ENCODE measurements at regions not wholly inside any gene's neighbourhood (a gene's known extent, or its start where the extent isn't known, plus 50 kb on each side); places are given as distances from the start of the nearest gene placed in this dataset.
"Not testable (repeated sequence)": the region's sequence is repeated elsewhere in the genome, so short reads cannot be mapped to it uniquely, and the experiment has no call there.

- TF ChIP-seq CTCF (IDR thresholded peaks at IDR 0.05), result no peak
- TF ChIP-seq POLR2A (IDR thresholded peaks at IDR 0.05), result no peak
- intact Hi-C loops (cut with DNase I; ENCODE audit: low total_unique reads), result no loop called here
- H3K4me3 ChIP-seq (ENCODE audit: low read depth, poor library complexity, severe bottlenecking), result no peak overlapping the region
- DNase-seq (ENCODE audit: low spot score in 2 of 2), result no peak
Measured at GRCh38 chr5:60060389-60060788, 166.9 kb upstream of the PDE4D start.

GRCh38 chr5:60056191-60056590 lies 162.7 kb upstream of the PDE4D start:
- WGBS, 2 donors, result 57 to 59% methylated on average over 4 of the region's 4 CpGs
- DNase-seq (ENCODE audit: low spot score in 2 of 2), result no peak

GRCh38 chr5:60055168-60055567 lies 161.6 kb upstream of the PDE4D start:
- H3K4me3 ChIP-seq (ENCODE audit: low read depth, poor library complexity, severe bottlenecking), result no peak overlapping the region
- intact Hi-C loops (cut with DNase I; ENCODE audit: low total_unique reads), result no loop called here
- no peak for DNase-seq (ENCODE audit: low spot score in 2 of 2)
- no peak for TF ChIP-seq POLR2A (IDR thresholded peaks at IDR 0.05)
- no peak for TF ChIP-seq CTCF (IDR thresholded peaks at IDR 0.05)

More at GRCh38 chr5:60056191-60056590, 162.7 kb upstream of the PDE4D start:
- intact Hi-C loops (cut with DNase I; ENCODE audit: low total_unique reads), result no loop called here
- TF ChIP-seq POLR2A (IDR thresholded peaks at IDR 0.05), result no peak
- H3K4me3 ChIP-seq (ENCODE audit: low read depth, poor library complexity, severe bottlenecking), result no peak overlapping the region

GRCh38 chr5:60041996-60042664 lies 148.6 kb upstream of the PDE4D start:
- H3K4me3 ChIP-seq (ENCODE audit: low read depth, poor library complexity, severe bottlenecking); intact Hi-C loops (cut with DNase I; ENCODE audit: low total_unique reads); DNase-seq (ENCODE audit: low spot score in 2 of 2): not testable (repeated sequence)
- WGBS, 2 donors, result 80 to 87% methylated on average over 6 of the region's 6 CpGs

- H3K4me3 ChIP-seq (ENCODE audit: low read depth, poor library complexity, severe bottlenecking); intact Hi-C loops (cut with DNase I; ENCODE audit: low total_unique reads); DNase-seq (ENCODE audit: low spot score in 2 of 2): not testable (repeated sequence)
- WGBS, 2 donors, result 81 to 87% methylated on average over 8 of the region's 8 CpGs
Measured at GRCh38 chr5:60041508-60041907, 148.0 kb upstream of the PDE4D start.

GRCh38 chr5:60036192-60036938 lies 142.8 kb upstream of the PDE4D start:
- intact Hi-C loops (cut with DNase I; ENCODE audit: low total_unique reads), result no loop called here
- no peak overlapping the region for H3K4me3 ChIP-seq (ENCODE audit: low read depth, poor library complexity, severe bottlenecking)
- WGBS, 2 donors, result 82 to 84% methylated on average over 6 of the region's 6 CpGs
- TF ChIP-seq POLR2A (IDR thresholded peaks at IDR 0.05) (no peak), CTCF (IDR thresholded peaks at IDR 0.05) (no peak)
- no peak for DNase-seq (ENCODE audit: low spot score in 2 of 2)

GRCh38 chr5:60026161-60026560 lies 132.6 kb upstream of the PDE4D start:
- DNase-seq (ENCODE audit: low spot score in 2 of 2), result no peak
- TF ChIP-seq CTCF (IDR thresholded peaks at IDR 0.05) (no peak), POLR2A (IDR thresholded peaks at IDR 0.05) (no peak)
- intact Hi-C loops (cut with DNase I; ENCODE audit: low total_unique reads), result no loop called here
- H3K4me3 ChIP-seq (ENCODE audit: low read depth, poor library complexity, severe bottlenecking), result no peak overlapping the region
- WGBS, 2 donors, result 59 to 64% methylated on average over 2 of the region's 2 CpGs
